ENCODE measurements at regions not wholly inside any gene's neighbourhood (a gene's known extent, or its start where the extent isn't known, plus 50 kb on each side); places are given as distances from the start of the nearest gene placed in this dataset.

GRCh38 chr10:28914701-28915100, 237.4 kb downstream of the BAMBI start:
- H3K36me3 ChIP-seq (ENCODE audit: control insufficient read depth, insufficient read depth, low read length), result no peaks in the 10 kb centered on the region
- Mint-ChIP-seq H3K36me3 (no peaks in the 10 kb centered on the region), H3K27ac (no peak overlapping the region), H3K27me3 (ENCODE audit: low read depth in 2 of 2) (no peaks in the 10 kb centered on the region), H3K4me1 (no peaks in the 10 kb centered on the region), H3K4me3 (no peak overlapping the region), H3K9me3 (peaks cover 0 to 2% of the 10 kb centered on the region in 2 donors)
- H3K27ac ChIP-seq (ENCODE audit: low read length), result no peak overlapping the region
- no peaks in the 10 kb centered on the region for H3K27me3 ChIP-seq (ENCODE audit: control insufficient read depth, insufficient read depth, low read length)
- H3K9me3 ChIP-seq (ENCODE audit: control insufficient read depth, insufficient read depth, low read length), result no peaks in the 10 kb centered on the region
- intact Hi-C loops (cut with micrococcal nuclease), result no loop called here
- ATAC-seq, result no peak
- WGBS (ENCODE audit: insufficient coverage), result 74% methylated on average over 3 of the region's 3 CpGs
- TF ChIP-seq CTCF (IDR thresholded peaks at IDR 0.05), result no peak
- no peak for DNase-seq
- no peaks in the 10 kb centered on the region for H3K4me1 ChIP-seq (ENCODE audit: control insufficient read depth, insufficient read depth, low read length)
- no peak overlapping the region for H3K4me3 ChIP-seq (ENCODE audit: low read length)

- Histone ChIP-seq H3K4me3 (ENCODE audit: low read length) (no peak overlapping the region), H3K27me3 (ENCODE audit: control insufficient read depth, insufficient read depth, low read length) (no peaks in the 10 kb centered on the region), H3K4me1 (ENCODE audit: control insufficient read depth, insufficient read depth, low read length) (no peaks in the 10 kb centered on the region), H3K36me3 (ENCODE audit: control insufficient read depth, insufficient read depth, low read length) (no peaks in the 10 kb centered on the region), H3K27ac (ENCODE audit: low read length) (no peak overlapping the region), H3K9me3 (ENCODE audit: control insufficient read depth, insufficient read depth, low read length) (no peaks in the 10 kb centered on the region)
- no peaks in the 10 kb centered on the region for H3K36me3 Mint-ChIP-seq
- intact Hi-C loops (cut with micrococcal nuclease), result no loop called here
- H3K9me3 Mint-ChIP-seq, result peaks cover 0 to 2% of the 10 kb centered on the region in 2 donors
- H3K27me3 Mint-ChIP-seq (ENCODE audit: low read depth in 2 of 2), result no peaks in the 10 kb centered on the region
- ATAC-seq (no peak), DNase-seq (no peak)
- 92% methylated on average over 9 of the region's 9 CpGs for WGBS (ENCODE audit: insufficient coverage)
- H3K4me1 Mint-ChIP-seq, result no peaks in the 10 kb centered on the region
- H3K27ac Mint-ChIP-seq, result no peak overlapping the region
- TF ChIP-seq CTCF (IDR thresholded peaks at IDR 0.05), result no peak
- H3K4me3 Mint-ChIP-seq, result no peak overlapping the region
These were observed 238.8 kb downstream of the BAMBI start for GRCh38 chr10:28915989-28916588.

GRCh38 chr10:28920091-28920490, 242.8 kb downstream of the BAMBI start:
- Mint-ChIP-seq H3K4me1 (no peaks in the 10 kb centered on the region), H3K4me3 (no peak overlapping the region), H3K9me3 (peaks cover 0 to 2% of the 10 kb centered on the region in 2 donors), H3K27me3 (ENCODE audit: low read depth in 2 of 2) (peaks cover 0 to 6% of the 10 kb centered on the region in 2 donors), H3K36me3 (no peaks in the 10 kb centered on the region), H3K27ac (no peak overlapping the region)
- Histone ChIP-seq H3K4me1 (ENCODE audit: control insufficient read depth, insufficient read depth, low read length) (no peaks in the 10 kb centered on the region), H3K27ac (ENCODE audit: low read length) (no peak overlapping the region), H3K36me3 (ENCODE audit: control insufficient read depth, insufficient read depth, low read length) (no peaks in the 10 kb centered on the region), H3K9me3 (ENCODE audit: control insufficient read depth, insufficient read depth, low read length) (no peaks in the 10 kb centered on the region), H3K27me3 (ENCODE audit: control insufficient read depth, insufficient read depth, low read length) (no peaks in the 10 kb centered on the region), H3K4me3 (ENCODE audit: low read length) (no peak overlapping the region)
- no peak for TF ChIP-seq CTCF (IDR thresholded peaks at IDR 0.05)
- ATAC-seq (no peak), DNase-seq (no peak)
- 98% methylated on average over 3 of the region's 3 CpGs for WGBS (ENCODE audit: insufficient coverage)
- intact Hi-C loops (cut with micrococcal nuclease), result no loop called here

- no peaks in the 10 kb centered on the region for H3K4me1 ChIP-seq (ENCODE audit: control insufficient read depth, insufficient read depth, low read length)
- no peak for TF ChIP-seq CTCF (IDR thresholded peaks at IDR 0.05)
- ATAC-seq (no peak), DNase-seq (no peak)
- no peak overlapping the region for H3K4me3 Mint-ChIP-seq
- no peaks in the 10 kb centered on the region for H3K9me3 ChIP-seq (ENCODE audit: control insufficient read depth, insufficient read depth, low read length)
- no peak overlapping the region for H3K27ac Mint-ChIP-seq
- no peaks in the 10 kb centered on the region for H3K4me1 Mint-ChIP-seq
- H3K36me3 ChIP-seq (ENCODE audit: control insufficient read depth, insufficient read depth, low read length), result no peaks in the 10 kb centered on the region
- H3K36me3 Mint-ChIP-seq, result no peaks in the 10 kb centered on the region
- H3K4me3 ChIP-seq (ENCODE audit: low read length), result no peak overlapping the region
- intact Hi-C loops (cut with micrococcal nuclease), result no loop called here
- H3K27me3 Mint-ChIP-seq (ENCODE audit: low read depth in 2 of 2), result peaks cover 2 to 16% of the 10 kb centered on the region in 2 donors
- 87% methylated on average over 2 of the region's 2 CpGs for WGBS (ENCODE audit: insufficient coverage)
- no peaks in the 10 kb centered on the region for H3K27me3 ChIP-seq (ENCODE audit: control insufficient read depth, insufficient read depth, low read length)
- H3K9me3 Mint-ChIP-seq, result peaks cover 0 to 2% of the 10 kb centered on the region in 2 donors
- no peak overlapping the region for H3K27ac ChIP-seq (ENCODE audit: low read length)
These were observed 244.8 kb downstream of the BAMBI start for GRCh38 chr10:28922127-28922526.

All from natural killer cell (primary cell).